Uterus (tissue), 3 donors: ENCODE measurements at regions not wholly inside any gene's neighbourhood (a gene's known extent, or its start where the extent isn't known, plus 50 kb on each side); places are given as distances from the start of the nearest gene placed in this dataset.

ENCODE experiments used
- DNase-seq, 2 donors: peaks; one replicate each; pipeline ENCODE4 v3.0.0-alpha.2; 2019 to 2020
- H3K27ac ChIP-seq, 2 donors: fragments of 200-600 bp; sonication (generic); 1 replicate in 1 of 2; 2 replicates in 1 of 2; pipeline ENCODE4 v1.5.1; 2016 to 2018
- H3K27me3 ChIP-seq, 2 donors: fragments of 200-600 bp; sonication (generic); one replicate each; pipeline ENCODE4 v1.5.1; 2018 to 2019; ENCODE audit warnings: control low read depth in 1 of 2
- H3K36me3 ChIP-seq, 2 donors: fragments of 200-600 bp; sonication (generic); one replicate each; pipeline ENCODE4 v1.5.1; 2019; ENCODE audit warnings: control low read depth in 1 of 2
- H3K4me1 ChIP-seq, 2 donors: fragments of 200-600 bp; sonication (generic); one replicate each; pipeline ENCODE4 v1.5.1; 2018 to 2019; ENCODE audit warnings: control low read depth in 1 of 2
- H3K4me3 ChIP-seq, 2 donors: fragments of 200-600 bp; sonication (generic); 1 replicate in 1 of 2; 2 replicates in 1 of 2; pipeline ENCODE4 v1.5.1; 2018 to 2019; ENCODE audit warnings: mild to moderate bottlenecking in 1 of 2
- H3K9me3 ChIP-seq, 2 donors: fragments of 200-600 bp; sonication (generic); one replicate each; pipeline ENCODE4 v1.5.1; 2019; ENCODE audit warnings: control low read depth in 1 of 2
- CTCF ChIP-seq, 4 experiments: fragments of 200-600 bp in 2 of 4; fragments of 450-650 bp in 2 of 4; sonication (generic) in 2 of 4; IDR thresholded peaks; one replicate each; pipeline ENCODE4 v1.5.1; 2016 to 2019; ENCODE audit warnings: antibody characterized with exemption in 4 of 4, mild to moderate bottlenecking in 2 of 4, moderate library complexity in 1 of 4
- POLR2A ChIP-seq, 2 donors: fragments of 450-650 bp; IDR thresholded peaks; one replicate each; pipeline ENCODE4 v1.6.1; 2016; ENCODE audit warnings: antibody characterized with exemption in 2 of 2, mild to moderate bottlenecking in 1 of 2, moderate library complexity in 1 of 2
- intact Hi-C: fragments of 100-400 bp; cut with DNase I; formaldehyde crosslinking; loops from one replicate; pipeline ENCODE4 v1.15.1; 2023; ENCODE audit warnings: low total_unique reads
- donor health status: DM: yes; HTN: yes; CAD: no.

DNA sequence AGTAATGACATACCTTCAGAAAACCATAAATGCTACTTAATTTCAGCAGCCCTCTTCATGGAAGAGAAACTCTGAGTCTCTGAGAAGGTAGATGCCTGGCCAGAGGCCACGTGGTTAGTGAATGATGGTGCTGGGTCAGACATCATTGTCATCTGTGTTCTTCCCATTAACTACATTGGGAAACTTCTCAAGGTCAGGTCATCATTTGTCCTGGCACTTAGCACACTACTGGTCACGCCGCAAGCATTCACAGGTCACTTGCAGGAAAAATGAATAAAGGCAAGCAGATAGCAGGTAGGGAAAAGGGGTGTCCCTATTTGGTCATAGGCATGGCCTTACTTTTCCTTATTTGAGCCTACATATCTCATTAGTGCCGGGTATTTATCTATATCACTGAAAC, 220.1 kb upstream of the PROX1 start:
- H3K27me3 ChIP-seq = no peaks in the 10 kb centered on the region
- intact Hi-C loops = no loop called here

GRCh38 chr1:213772128-213773063, 215.4 kb upstream of the PROX1 start:
- intact Hi-C loops = no loop called here
- TF ChIP-seq POLR2A (IDR thresholded peaks at IDR 0.05) (no peak), CTCF (IDR thresholded peaks at IDR 0.05) (no peak)

More for the DNA sequence above, 220.1 kb upstream of the PROX1 start:
- no peak overlapping the region for H3K27ac ChIP-seq
- no peak overlapping the region for H3K4me3 ChIP-seq
- TF ChIP-seq CTCF (IDR thresholded peaks at IDR 0.05) (no peak), POLR2A (IDR thresholded peaks at IDR 0.05) (no peak)
- H3K36me3 ChIP-seq = no peaks in the 10 kb centered on the region
- H3K9me3 ChIP-seq = no peaks in the 10 kb centered on the region
- DNase-seq = no peak
- no peaks in the 10 kb centered on the region for H3K4me1 ChIP-seq

GRCh38 chr1:213773975-213774374, 213.8 kb upstream of the PROX1 start:
- Histone ChIP-seq H3K4me1 (no peaks in the 10 kb centered on the region), H3K9me3 (no peaks in the 10 kb centered on the region), H3K27ac (no peak overlapping the region), H3K36me3 (no peaks in the 10 kb centered on the region), H3K27me3 (no peaks in the 10 kb centered on the region), H3K4me3 (no peak overlapping the region)
- intact Hi-C loops = no loop called here
- TF ChIP-seq POLR2A (IDR thresholded peaks at IDR 0.05) = no peak
- no peak for TF ChIP-seq CTCF (IDR thresholded peaks at IDR 0.05)
- no peak for DNase-seq

More at GRCh38 chr1:213772128-213773063, 215.4 kb upstream of the PROX1 start:
- Histone ChIP-seq H3K9me3 (no peaks in the 10 kb centered on the region), H3K27ac (no peak overlapping the region), H3K36me3 (no peaks in the 10 kb centered on the region), H3K27me3 (no peaks in the 10 kb centered on the region), H3K4me3 (no peak overlapping the region), H3K4me1 (no peaks in the 10 kb centered on the region)
- no peak for DNase-seq

DNA sequence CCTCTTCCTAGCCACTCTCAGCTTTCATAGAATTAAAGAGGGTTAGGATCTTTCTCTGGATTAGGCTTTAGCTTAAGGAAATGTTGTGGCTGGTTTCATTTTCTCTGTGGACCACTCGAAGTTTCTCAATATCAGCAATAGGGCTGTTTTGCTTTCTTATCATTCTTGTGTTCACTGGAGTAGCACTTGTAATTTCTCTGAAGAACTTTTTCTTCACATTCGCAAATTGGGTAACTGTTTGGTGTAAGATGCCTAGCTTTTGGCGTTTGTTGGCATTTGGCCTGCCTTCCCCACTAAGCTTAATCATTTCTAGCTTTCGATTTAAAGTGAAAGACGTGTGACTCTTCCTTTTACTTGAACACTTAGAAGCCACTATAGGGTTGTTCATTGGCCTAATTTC, 210.8 kb upstream of the PROX1 start:
- Histone ChIP-seq H3K4me1 (no peaks in the 10 kb centered on the region), H3K27me3 (no peaks in the 10 kb centered on the region), H3K27ac (no peak overlapping the region), H3K9me3 (no peaks in the 10 kb centered on the region), H3K36me3 (no peaks in the 10 kb centered on the region), H3K4me3 (no peak overlapping the region)
- TF ChIP-seq CTCF (IDR thresholded peaks at IDR 0.05) = no peak
- no peak for TF ChIP-seq POLR2A (IDR thresholded peaks at IDR 0.05)
- DNase-seq = no peak
- intact Hi-C loops = no loop called here

- no peaks in the 10 kb centered on the region for H3K36me3 ChIP-seq
- TF ChIP-seq POLR2A (IDR thresholded peaks at IDR 0.05) = no peak
- no peak for TF ChIP-seq CTCF (IDR thresholded peaks at IDR 0.05)
- H3K9me3 ChIP-seq = no peaks in the 10 kb centered on the region
- intact Hi-C loops = no loop called here
- no peak for DNase-seq
- H3K4me1 ChIP-seq = no peaks in the 10 kb centered on the region
- H3K27me3 ChIP-seq = no peaks in the 10 kb centered on the region
- H3K4me3 ChIP-seq = no peak overlapping the region
- no peak overlapping the region for H3K27ac ChIP-seq
These were observed 208.5 kb upstream of the PROX1 start for GRCh38 chr1:213779228-213779627.
